ENCODE measurements at regions not wholly inside any gene's neighbourhood (a gene's known extent, or its start where the extent isn't known, plus 50 kb on each side); places are given as distances from the start of the nearest gene placed in this dataset.

GRCh38 chr5:74342948-74343682 lies 297.4 kb downstream of the ENC1 start:
- DNase-seq (ENCODE audit: low read depth): no peak

- DNase-seq (ENCODE audit: low read depth): no peak
These were observed 298.3 kb downstream of the ENC1 start for GRCh38 chr5:74342182-74342581.

GRCh38 chr5:74341221-74341620 lies 299.3 kb downstream of the ENC1 start:
- peak; percentile 22 for DNase-seq (ENCODE audit: low read depth)

GRCh38 chr5:74340476-74340875 lies 300.1 kb downstream of the ENC1 start:
- DNase-seq (ENCODE audit: low read depth): no peak

GRCh38 chr5:74337984-74338310 lies 302.6 kb downstream of the ENC1 start:
- no peak for DNase-seq (ENCODE audit: low read depth)

- DNase-seq (ENCODE audit: low read depth): no peak
These were observed 303.1 kb downstream of the ENC1 start for GRCh38 chr5:74337254-74337983.

GRCh38 chr5:74336297-74336696 lies 304.2 kb downstream of the ENC1 start:
- no peak for DNase-seq (ENCODE audit: low read depth)

GRCh38 chr5:74334762-74335384 lies 305.7 kb downstream of the ENC1 start:
- no peak for DNase-seq (ENCODE audit: low read depth)

GRCh38 chr5:74334062-74334761 lies 306.3 kb downstream of the ENC1 start:
- no peak for DNase-seq (ENCODE audit: low read depth)

GRCh38 chr5:74333430-74333829 lies 307.1 kb downstream of the ENC1 start:
- no peak for DNase-seq (ENCODE audit: low read depth)

GRCh38 chr5:74332682-74333081 lies 307.8 kb downstream of the ENC1 start:
- DNase-seq (ENCODE audit: low read depth): no peak

- DNase-seq (ENCODE audit: low read depth): no peak
These were observed 308.5 kb downstream of the ENC1 start for GRCh38 chr5:74332006-74332405.

- no peak for DNase-seq (ENCODE audit: low read depth)
These were observed 312.3 kb downstream of the ENC1 start for GRCh38 chr5:74328221-74328630.

- no peak for DNase-seq (ENCODE audit: low read depth)
These were observed 313.2 kb downstream of the ENC1 start for GRCh38 chr5:74327339-74327685.

- DNase-seq (ENCODE audit: low read depth): peak; percentile 89
These were observed 313.8 kb downstream of the ENC1 start for GRCh38 chr5:74326571-74327338.

- DNase-seq (ENCODE audit: low read depth): peak; percentile 61
These were observed 314.7 kb downstream of the ENC1 start for GRCh38 chr5:74325866-74326265.

GRCh38 chr5:74324556-74324955 lies 316.0 kb downstream of the ENC1 start:
- DNase-seq (ENCODE audit: low read depth): no peak

GRCh38 chr5:74322944-74323343 lies 317.6 kb downstream of the ENC1 start:
- DNase-seq (ENCODE audit: low read depth): no peak

GRCh38 chr5:74322191-74322590 lies 318.3 kb downstream of the ENC1 start:
- DNase-seq (ENCODE audit: low read depth): no peak

- DNase-seq (ENCODE audit: low read depth): no peak
These were observed 319.2 kb downstream of the ENC1 start for GRCh38 chr5:74321326-74321725.

GRCh38 chr5:74320526-74320925 lies 320.0 kb downstream of the ENC1 start:
- DNase-seq (ENCODE audit: low read depth): no peak

- DNase-seq (ENCODE audit: low read depth): peak; percentile 38
These were observed 321.5 kb downstream of the ENC1 start for GRCh38 chr5:74319076-74319475.
